ENCODE measurements at regions not wholly inside any gene's neighbourhood (a gene's known extent, or its start where the extent isn't known, plus 50 kb on each side); places are given as distances from the start of the nearest gene placed in this dataset.

GRCh38 chr14:49977126-49977841 lies 84.4 kb downstream of the ARF6 start:
- no peak for DNase-seq
- no peaks in the 10 kb centered on the region for H3K9me3 ChIP-seq (ENCODE audit: control insufficient read depth in 4 of 4, insufficient read depth in 3 of 4, low read length in 3 of 4)
- H3K27me3 ChIP-seq (ENCODE audit: control insufficient read depth in 3 of 3, insufficient read depth in 3 of 3, low read length in 2 of 3), result peaks cover 0 to 3% (median 0%) of the 10 kb centered on the region in 3 donors
- H3K27ac ChIP-seq (ENCODE audit: low read depth in 1 of 2, low read length in 1 of 2), result peak overlapping the region in 1 of 2 donors; percentile 46
- H3K9ac ChIP-seq (ENCODE audit: insufficient read depth in 1 of 2, low read length in 2 of 2), result no peak overlapping the region
- H3K36me3 ChIP-seq (ENCODE audit: control insufficient read depth in 4 of 4, insufficient read depth in 4 of 4, low read length in 4 of 4), result no peaks in the 10 kb centered on the region
- TF ChIP-seq, protein P1, sequence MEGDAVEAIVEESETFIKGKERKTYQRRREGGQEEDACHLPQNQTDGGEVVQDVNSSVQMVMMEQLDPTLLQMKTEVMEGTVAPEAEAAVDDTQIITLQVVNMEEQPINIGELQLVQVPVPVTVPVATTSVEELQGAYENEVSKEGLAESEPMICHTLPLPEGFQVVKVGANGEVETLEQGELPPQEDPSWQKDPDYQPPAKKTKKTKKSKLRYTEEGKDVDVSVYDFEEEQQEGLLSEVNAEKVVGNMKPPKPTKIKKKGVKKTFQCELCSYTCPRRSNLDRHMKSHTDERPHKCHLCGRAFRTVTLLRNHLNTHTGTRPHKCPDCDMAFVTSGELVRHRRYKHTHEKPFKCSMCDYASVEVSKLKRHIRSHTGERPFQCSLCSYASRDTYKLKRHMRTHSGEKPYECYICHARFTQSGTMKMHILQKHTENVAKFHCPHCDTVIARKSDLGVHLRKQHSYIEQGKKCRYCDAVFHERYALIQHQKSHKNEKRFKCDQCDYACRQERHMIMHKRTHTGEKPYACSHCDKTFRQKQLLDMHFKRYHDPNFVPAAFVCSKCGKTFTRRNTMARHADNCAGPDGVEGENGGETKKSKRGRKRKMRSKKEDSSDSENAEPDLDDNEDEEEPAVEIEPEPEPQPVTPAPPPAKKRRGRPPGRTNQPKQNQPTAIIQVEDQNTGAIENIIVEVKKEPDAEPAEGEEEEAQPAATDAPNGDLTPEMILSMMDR (IDR thresholded peaks at IDR 0.05; ENCODE audit: control extremely low read depth, extremely low read depth), result no peak
- H3K4me1 ChIP-seq (ENCODE audit: control insufficient read depth in 5 of 5, insufficient read depth in 5 of 5, low read length in 5 of 5), result peaks cover 5 to 16% (median 8%) of the 10 kb centered on the region in 5 donors
- 87% methylated on average over 5 of the region's 5 CpGs for WGBS, 2 donors
- ATAC-seq (ENCODE audit: insufficient read depth, low FRiP score), result no peak
- no peak overlapping the region for H3K4me3 ChIP-seq

DNA sequence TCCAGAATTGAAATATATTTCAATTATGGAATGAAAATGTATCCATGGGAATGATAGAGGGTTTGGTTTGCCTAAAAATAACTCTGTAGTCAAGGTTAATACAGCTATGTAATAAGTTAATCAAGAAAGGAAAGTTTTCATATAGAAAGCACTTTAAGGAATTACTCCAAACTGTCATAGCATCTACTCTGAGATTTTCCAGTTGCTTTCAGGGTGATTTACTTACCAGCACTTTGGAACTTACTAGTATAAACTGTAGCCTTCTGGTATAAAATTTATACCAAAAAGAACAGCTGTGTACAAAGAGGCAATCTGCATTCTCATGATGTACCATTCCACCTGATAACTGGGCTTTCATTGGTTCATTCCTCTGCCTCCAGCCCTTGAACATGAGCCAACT lies 87.1 kb downstream of the ARF6 start:
- H3K4me3 ChIP-seq, result no peak overlapping the region
- no peak overlapping the region for H3K9ac ChIP-seq (ENCODE audit: insufficient read depth in 1 of 2, low read length in 2 of 2)
- no peak for DNase-seq
- H3K4me1 ChIP-seq (ENCODE audit: control insufficient read depth in 5 of 5, insufficient read depth in 5 of 5, low read length in 5 of 5), result peaks cover 0 to 8% (median 5%) of the 10 kb centered on the region in 5 donors
- peaks cover 0 to 3% (median 0%) of the 10 kb centered on the region in 3 donors for H3K27me3 ChIP-seq (ENCODE audit: control insufficient read depth in 3 of 3, insufficient read depth in 3 of 3, low read length in 2 of 3)
- no peaks in the 10 kb centered on the region for H3K36me3 ChIP-seq (ENCODE audit: control insufficient read depth in 4 of 4, insufficient read depth in 4 of 4, low read length in 4 of 4)
- H3K27ac ChIP-seq (ENCODE audit: low read depth in 1 of 2, low read length in 1 of 2), result no peak overlapping the region
- no peaks in the 10 kb centered on the region for H3K9me3 ChIP-seq (ENCODE audit: control insufficient read depth in 4 of 4, insufficient read depth in 3 of 4, low read length in 3 of 4)
- no peak for ATAC-seq (ENCODE audit: insufficient read depth, low FRiP score)
- TF ChIP-seq, protein P1 (IDR thresholded peaks at IDR 0.05; ENCODE audit: control extremely low read depth, extremely low read depth), result no peak

DNA sequence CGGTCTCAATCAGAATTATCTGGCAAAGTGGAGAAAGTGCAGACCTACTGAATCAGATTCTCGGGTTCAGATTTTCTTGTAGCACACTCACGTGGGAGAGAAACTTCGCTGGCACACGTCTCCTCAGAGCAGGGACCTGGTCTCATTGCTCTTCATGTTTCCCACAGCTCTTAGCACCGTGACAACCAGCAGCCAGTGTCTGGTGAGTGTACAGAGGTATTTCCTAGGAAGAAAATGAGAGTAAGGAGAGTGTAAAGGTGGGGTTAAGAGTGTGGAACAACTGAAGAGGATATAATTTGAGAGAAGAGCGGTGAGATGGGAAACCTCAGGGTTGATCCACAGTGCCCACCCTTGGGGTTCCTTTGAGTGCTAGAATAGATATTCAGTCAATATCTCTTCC lies 89.2 kb downstream of the ARF6 start:
- ATAC-seq (ENCODE audit: insufficient read depth, low FRiP score), result no peak
- WGBS, 2 donors, result 74 to 81% methylated on average over 7 of the region's 7 CpGs

More for the DNA sequence above, 89.2 kb downstream of the ARF6 start:
- TF ChIP-seq, protein P1 (IDR thresholded peaks at IDR 0.05; ENCODE audit: control extremely low read depth, extremely low read depth), result no peak
- H3K4me3 ChIP-seq, result no peak overlapping the region
- no peaks in the 10 kb centered on the region for H3K9me3 ChIP-seq (ENCODE audit: control insufficient read depth in 4 of 4, insufficient read depth in 3 of 4, low read length in 3 of 4)
- H3K4me1 ChIP-seq (ENCODE audit: control insufficient read depth in 5 of 5, insufficient read depth in 5 of 5, low read length in 5 of 5), result peaks cover 0 to 15% (median 5%) of the 10 kb centered on the region in 5 donors
- no peaks in the 10 kb centered on the region for H3K36me3 ChIP-seq (ENCODE audit: control insufficient read depth in 4 of 4, insufficient read depth in 4 of 4, low read length in 4 of 4)
- peaks cover 0 to 3% (median 0%) of the 10 kb centered on the region in 3 donors for H3K27me3 ChIP-seq (ENCODE audit: control insufficient read depth in 3 of 3, insufficient read depth in 3 of 3, low read length in 2 of 3)
- H3K27ac ChIP-seq (ENCODE audit: low read depth in 1 of 2, low read length in 1 of 2), result peak overlapping the region in 1 of 2 donors; percentile 39
- no peak overlapping the region for H3K9ac ChIP-seq (ENCODE audit: insufficient read depth in 1 of 2, low read length in 2 of 2)
- DNase-seq, result no peak
